ENCODE measurements at regions not wholly inside any gene's neighbourhood (a gene's known extent, or its start where the extent isn't known, plus 50 kb on each side); places are given as distances from the start of the nearest gene placed in this dataset.

GRCh38 chr2:163983911-163984310 lies 248.1 kb upstream of the FIGN start:
- TF ChIP-seq, protein P1, sequence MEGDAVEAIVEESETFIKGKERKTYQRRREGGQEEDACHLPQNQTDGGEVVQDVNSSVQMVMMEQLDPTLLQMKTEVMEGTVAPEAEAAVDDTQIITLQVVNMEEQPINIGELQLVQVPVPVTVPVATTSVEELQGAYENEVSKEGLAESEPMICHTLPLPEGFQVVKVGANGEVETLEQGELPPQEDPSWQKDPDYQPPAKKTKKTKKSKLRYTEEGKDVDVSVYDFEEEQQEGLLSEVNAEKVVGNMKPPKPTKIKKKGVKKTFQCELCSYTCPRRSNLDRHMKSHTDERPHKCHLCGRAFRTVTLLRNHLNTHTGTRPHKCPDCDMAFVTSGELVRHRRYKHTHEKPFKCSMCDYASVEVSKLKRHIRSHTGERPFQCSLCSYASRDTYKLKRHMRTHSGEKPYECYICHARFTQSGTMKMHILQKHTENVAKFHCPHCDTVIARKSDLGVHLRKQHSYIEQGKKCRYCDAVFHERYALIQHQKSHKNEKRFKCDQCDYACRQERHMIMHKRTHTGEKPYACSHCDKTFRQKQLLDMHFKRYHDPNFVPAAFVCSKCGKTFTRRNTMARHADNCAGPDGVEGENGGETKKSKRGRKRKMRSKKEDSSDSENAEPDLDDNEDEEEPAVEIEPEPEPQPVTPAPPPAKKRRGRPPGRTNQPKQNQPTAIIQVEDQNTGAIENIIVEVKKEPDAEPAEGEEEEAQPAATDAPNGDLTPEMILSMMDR (IDR thresholded peaks at IDR 0.05; ENCODE audit: low read depth, low read length), result no peak
- TF ChIP-seq EZH2phosphoT487 (IDR thresholded peaks at IDR 0.05; ENCODE audit: low read depth), result no peak
